Stimulated activated CD4-positive, alpha-beta T cell treated with anti-CD3 and anti-CD28 coated beads, Interleukin-4, amount 100 ng/mL, for 24 hours (primary cell): ENCODE measurements at regions not wholly inside any gene's neighbourhood (a gene's known extent, or its start where the extent isn't known, plus 50 kb on each side); places are given as distances from the start of the nearest gene placed in this dataset.

Experiments used
- DNase-seq: peaks from one replicate; pipeline ENCODE4 v3.0.0-alpha.2; 2020

GRCh38 chrX:39150621-39151020, 349.4 kb downstream of the MID1IP1 start:
- DNase-seq = no peak

GRCh38 chrX:39152106-39152649, 350.9 kb downstream of the MID1IP1 start:
- DNase-seq = peak; percentile 27

GRCh38 chrX:39156051-39156450, 354.8 kb downstream of the MID1IP1 start:
- DNase-seq = no peak

- no peak for DNase-seq
These were observed 355.7 kb downstream of the MID1IP1 start for GRCh38 chrX:39157006-39157405.

GRCh38 chrX:39157796-39158195, 356.5 kb downstream of the MID1IP1 start:
- no peak for DNase-seq

- no peak for DNase-seq
These were observed 357.8 kb downstream of the MID1IP1 start for GRCh38 chrX:39158801-39159657.

GRCh38 chrX:39159921-39160507, 358.8 kb downstream of the MID1IP1 start:
- DNase-seq = no peak

GRCh38 chrX:39161611-39162255, 360.5 kb downstream of the MID1IP1 start:
- no peak for DNase-seq

- peak; percentile 54 for DNase-seq
These were observed 361.1 kb downstream of the MID1IP1 start for GRCh38 chrX:39162322-39162735.

GRCh38 chrX:39163581-39164126, 362.4 kb downstream of the MID1IP1 start:
- DNase-seq = peak; percentile 22

- no peak for DNase-seq
These were observed 363.0 kb downstream of the MID1IP1 start for GRCh38 chrX:39164212-39164611.

- DNase-seq = no peak
These were observed 363.9 kb downstream of the MID1IP1 start for GRCh38 chrX:39165185-39165584.

- no peak for DNase-seq
These were observed 364.5 kb downstream of the MID1IP1 start for GRCh38 chrX:39165773-39166172.

- no peak for DNase-seq
These were observed 366.5 kb downstream of the MID1IP1 start for GRCh38 chrX:39167791-39168190.

GRCh38 chrX:39168609-39169008, 367.4 kb downstream of the MID1IP1 start:
- no peak for DNase-seq

GRCh38 chrX:39169976-39170375, 368.7 kb downstream of the MID1IP1 start:
- no peak for DNase-seq

GRCh38 chrX:39170464-39170863, 369.2 kb downstream of the MID1IP1 start:
- DNase-seq = no peak

GRCh38 chrX:39171686-39172085, 370.4 kb downstream of the MID1IP1 start:
- no peak for DNase-seq

- no peak for DNase-seq
These were observed 373.0 kb downstream of the MID1IP1 start for GRCh38 chrX:39174241-39174771.

GRCh38 chrX:39174772-39175417, 373.6 kb downstream of the MID1IP1 start:
- peak; percentile 38 for DNase-seq

GRCh38 chrX:39175418-39176057, 374.3 kb downstream of the MID1IP1 start:
- no peak for DNase-seq

- no peak for DNase-seq
These were observed 374.8 kb downstream of the MID1IP1 start for GRCh38 chrX:39176105-39176504.
